ENCODE measurements at regions not wholly inside any gene's neighbourhood (a gene's known extent, or its start where the extent isn't known, plus 50 kb on each side); places are given as distances from the start of the nearest gene placed in this dataset.
A peak's percentile ranks its signal among the peaks of the same experiment; 100 is the strongest.

- Mint-ChIP-seq H3K4me3 (no peak overlapping the region), H3K9me3 (peaks cover 31% of the 10 kb centered on the region), H3K27ac (no peak overlapping the region), H3K4me1 (no peaks in the 10 kb centered on the region), H3K36me3 (ENCODE audit: low read depth) (peaks cover 8% of the 10 kb centered on the region), H3K27me3 (ENCODE audit: low read depth) (peaks cover 4% of the 10 kb centered on the region)
- no peak for TF ChIP-seq CTCF (IDR thresholded peaks at IDR 0.05; ENCODE audit: unreplicated experiment in 3 of 3)
Observed at GRCh38 chr12:94025068-94025467, 123.3 kb upstream of the PLXNC1 start.

- peaks cover 8% of the 10 kb centered on the region for H3K36me3 Mint-ChIP-seq (ENCODE audit: low read depth)
- peaks cover 4% of the 10 kb centered on the region for H3K27me3 Mint-ChIP-seq (ENCODE audit: low read depth)
- no peak overlapping the region for H3K27ac Mint-ChIP-seq
- no peaks in the 10 kb centered on the region for H3K4me1 Mint-ChIP-seq
- no peak for TF ChIP-seq CTCF (IDR thresholded peaks at IDR 0.05; ENCODE audit: unreplicated experiment in 3 of 3)
- H3K9me3 Mint-ChIP-seq: peaks cover 31% of the 10 kb centered on the region
- H3K4me3 Mint-ChIP-seq: no peak overlapping the region
Observed at GRCh38 chr12:94025756-94026155, 122.6 kb upstream of the PLXNC1 start.

- no peak for TF ChIP-seq CTCF (IDR thresholded peaks at IDR 0.05; ENCODE audit: unreplicated experiment in 3 of 3)
- H3K4me3 Mint-ChIP-seq: no peak overlapping the region
- H3K4me1 Mint-ChIP-seq: no peaks in the 10 kb centered on the region
- H3K27me3 Mint-ChIP-seq (ENCODE audit: low read depth): peaks cover 4% of the 10 kb centered on the region
- H3K9me3 Mint-ChIP-seq: peaks cover 30% of the 10 kb centered on the region
- H3K36me3 Mint-ChIP-seq (ENCODE audit: low read depth): peaks cover 8% of the 10 kb centered on the region
- peak overlapping the region in 1 of 3 experiments; percentile 13 for H3K27ac Mint-ChIP-seq
Observed at GRCh38 chr12:94026596-94026995, 121.8 kb upstream of the PLXNC1 start.

- TF ChIP-seq CTCF (IDR thresholded peaks at IDR 0.05; ENCODE audit: unreplicated experiment in 3 of 3): no peak
- H3K27ac Mint-ChIP-seq: no peak overlapping the region
- H3K9me3 Mint-ChIP-seq: peaks cover 27% of the 10 kb centered on the region
- no peaks in the 10 kb centered on the region for H3K4me1 Mint-ChIP-seq
- peaks cover 4% of the 10 kb centered on the region for H3K27me3 Mint-ChIP-seq (ENCODE audit: low read depth)
- H3K4me3 Mint-ChIP-seq: no peak overlapping the region
- H3K36me3 Mint-ChIP-seq (ENCODE audit: low read depth): peaks cover 4% of the 10 kb centered on the region
Observed at GRCh38 chr12:94027561-94027960, 120.8 kb upstream of the PLXNC1 start.

- Mint-ChIP-seq H3K4me1 (no peaks in the 10 kb centered on the region), H3K27me3 (ENCODE audit: low read depth) (peaks cover 4% of the 10 kb centered on the region), H3K9me3 (peaks cover 32% of the 10 kb centered on the region), H3K36me3 (ENCODE audit: low read depth) (peaks cover 6% of the 10 kb centered on the region), H3K27ac (no peak overlapping the region), H3K4me3 (no peak overlapping the region)
- TF ChIP-seq CTCF (IDR thresholded peaks at IDR 0.05; ENCODE audit: unreplicated experiment in 3 of 3): no peak
Observed at GRCh38 chr12:94031763-94032162, 116.6 kb upstream of the PLXNC1 start.

- Mint-ChIP-seq H3K27ac (no peak overlapping the region), H3K4me3 (no peak overlapping the region), H3K27me3 (ENCODE audit: low read depth) (peaks cover 4% of the 10 kb centered on the region), H3K9me3 (peaks cover 35% of the 10 kb centered on the region), H3K4me1 (no peaks in the 10 kb centered on the region), H3K36me3 (ENCODE audit: low read depth) (peaks cover 6% of the 10 kb centered on the region)
- no peak for TF ChIP-seq CTCF (IDR thresholded peaks at IDR 0.05; ENCODE audit: unreplicated experiment in 3 of 3)
Observed at GRCh38 chr12:94032368-94032767, 116.0 kb upstream of the PLXNC1 start.
